Amniotic epithelial cell (primary cell): ENCODE measurements at regions not wholly inside any gene's neighbourhood (a gene's known extent, or its start where the extent isn't known, plus 50 kb on each side); places are given as distances from the start of the nearest gene placed in this dataset.

ENCODE experiments used
- DNase-seq: peaks from one replicate; pipeline ENCODE4 v3.0.0-alpha.2; 2010; ENCODE audit warnings: low read depth

DNA sequence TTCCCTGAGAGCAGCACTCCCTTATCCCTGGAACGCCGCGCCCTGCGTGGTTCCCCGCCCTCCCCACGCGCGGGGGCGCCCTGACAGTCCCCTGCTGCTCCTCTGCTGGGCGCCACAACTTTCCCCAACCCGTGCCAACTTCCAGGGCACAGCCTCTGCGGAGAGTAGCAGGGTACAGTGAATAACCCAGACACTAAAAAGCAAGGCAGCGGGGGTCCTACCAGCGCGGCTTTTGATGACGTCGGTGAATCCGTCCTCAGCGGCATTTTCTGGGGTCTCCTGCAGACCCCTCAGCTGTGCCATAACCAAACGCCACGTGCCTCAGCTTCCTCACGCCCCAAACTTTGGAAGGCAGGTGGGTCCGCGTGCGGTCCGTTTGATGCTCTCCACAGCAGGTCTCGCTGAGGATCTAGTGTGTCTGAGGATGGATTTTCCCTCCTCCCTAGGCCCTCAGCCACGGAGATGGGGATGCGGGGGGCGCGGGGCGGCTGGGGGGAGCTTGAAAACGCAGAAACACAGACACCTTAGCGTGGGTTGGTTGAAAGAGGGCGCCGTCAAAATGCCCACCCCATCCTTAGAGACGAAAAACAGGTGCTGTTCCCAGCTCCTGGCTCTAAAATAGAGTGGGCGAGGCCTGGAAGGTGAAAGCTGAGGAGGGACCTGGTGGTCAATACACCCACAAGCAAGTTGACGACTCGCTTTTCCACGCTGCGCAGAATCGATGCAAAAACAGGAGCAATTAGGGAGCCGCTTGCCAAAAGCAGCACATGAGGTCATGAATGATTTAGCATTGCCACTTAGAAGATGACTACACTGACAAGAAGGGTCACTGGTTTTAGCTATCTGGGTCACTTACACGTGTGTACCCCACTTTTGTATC lies 405.6 kb downstream of the FAM47A start:
- no peak for DNase-seq

DNA sequence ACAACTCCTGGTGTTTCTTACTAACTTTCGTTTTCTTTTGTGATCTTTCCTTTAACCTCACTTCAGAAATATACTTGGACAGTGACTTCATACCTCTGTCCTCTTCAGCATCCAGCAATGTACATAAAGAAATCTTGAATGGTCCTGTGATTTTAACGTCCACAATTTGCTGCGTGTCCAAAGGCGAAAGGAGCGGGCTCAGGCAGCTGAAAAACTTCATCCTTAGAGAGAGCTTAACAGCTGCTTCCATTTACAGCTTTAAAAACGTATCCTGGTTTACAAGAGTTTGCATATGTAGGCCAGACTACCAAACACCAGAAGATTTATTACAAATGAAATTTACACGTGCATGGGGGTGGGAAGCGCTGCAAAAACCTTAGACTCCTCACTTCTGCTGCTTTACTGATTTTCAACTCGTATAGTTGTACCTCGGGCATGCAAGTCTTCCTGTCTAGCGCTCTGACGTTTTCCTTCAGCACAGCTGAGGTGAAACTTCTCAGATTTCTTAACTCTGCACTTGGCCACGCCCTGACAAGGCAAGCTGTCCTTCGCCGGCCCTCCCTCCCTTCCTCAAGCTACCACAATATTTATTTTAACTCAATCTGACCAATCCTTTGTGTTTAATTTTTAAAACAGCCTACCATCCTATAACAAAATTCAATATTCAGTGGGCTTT lies 406.4 kb downstream of the FAM47A start:
- peak; percentile 1 for DNase-seq

DNA sequence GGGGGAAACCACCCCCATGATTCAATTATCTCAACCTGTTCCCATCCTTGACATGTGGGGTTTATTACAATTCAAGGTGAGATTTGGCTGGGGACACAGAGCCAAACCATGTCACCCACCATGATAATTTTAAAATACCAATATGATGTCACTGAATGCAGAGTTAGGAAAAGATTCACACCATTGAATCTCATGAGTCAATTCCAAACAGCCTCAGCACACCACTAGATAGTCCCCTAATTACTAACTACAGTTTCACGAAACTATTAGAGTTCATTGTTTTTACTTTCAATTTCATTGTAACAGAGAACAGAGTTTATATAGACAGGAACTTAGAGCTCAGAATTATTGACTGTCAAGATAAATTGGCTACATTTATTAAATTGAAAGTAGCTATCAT lies 410.2 kb downstream of the FAM47A start:
- DNase-seq: no peak

DNA sequence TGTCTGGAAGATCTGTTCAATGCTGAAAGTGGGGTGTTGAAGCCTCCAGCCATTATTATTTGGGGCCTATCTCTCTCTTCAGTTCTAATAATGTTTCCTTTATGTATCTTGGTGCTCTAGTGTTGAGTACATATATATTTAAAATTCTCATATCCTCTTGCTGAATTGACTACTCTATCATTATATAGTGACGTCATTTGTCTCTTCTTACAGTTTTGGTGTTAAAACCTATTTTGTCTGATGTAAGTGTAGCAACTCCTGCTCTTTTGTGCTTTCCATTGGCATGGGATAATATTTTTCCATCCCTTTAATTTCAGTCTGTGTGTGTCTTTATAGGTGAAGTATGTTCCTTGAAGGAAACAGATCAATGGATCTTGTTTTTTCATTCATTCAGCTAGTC lies 446.0 kb downstream of the FAM47A start:
- DNase-seq: no peak
